Fibroblast of lung (primary cell): ENCODE measurements at regions not wholly inside any gene's neighbourhood (a gene's known extent, or its start where the extent isn't known, plus 50 kb on each side); places are given as distances from the start of the nearest gene placed in this dataset.
A peak's percentile ranks its signal among the peaks of the same experiment; 100 is the strongest.

Source experiments
- DNase-seq, 2 donors: peaks; one replicate each; pipeline versions ENCODE4 v3.0.0 to v3.0.0-alpha.2; 2010; ENCODE audit warnings: low read depth in 2 of 2
- H2AFZ ChIP-seq: 2 replicates; pipeline ENCODE4 v1.5.1; 2012; ENCODE audit warnings: low read length, control low read depth, inconsistent platforms
- H3K27ac ChIP-seq: 2 replicates; pipeline ENCODE4 v1.5.1; 2011; ENCODE audit warnings: low read length, control low read depth; ENCODE audit not compliant: insufficient read depth
- H3K27me3 ChIP-seq: 2 replicates; pipeline ENCODE4 v1.5.1; 2011; ENCODE audit warnings: mild to moderate bottlenecking, low read length; ENCODE audit not compliant: control insufficient read depth, insufficient read depth
- H3K36me3 ChIP-seq: 2 replicates; pipeline ENCODE4 v1.5.1; 2011; ENCODE audit warnings: low read length; ENCODE audit not compliant: control insufficient read depth, insufficient read depth
- H3K4me1 ChIP-seq: 2 replicates; pipeline ENCODE4 v1.5.1; 2011; ENCODE audit warnings: low read length; ENCODE audit not compliant: control insufficient read depth, insufficient read depth; ENCODE audit errors: extremely low read depth
- H3K4me2 ChIP-seq: 2 replicates; pipeline ENCODE4 v1.5.1; 2011; ENCODE audit warnings: low read length, control low read depth; ENCODE audit not compliant: insufficient read depth; ENCODE audit errors: extremely low read depth
- H3K4me3 ChIP-seq, 4 experiments: fragments of 200-600 bp in 1 of 4; sonication (generic) in 1 of 4; replicated peaks in 1 of 4; 2 replicates each; pipeline ENCODE4 v1.5.1; 2011 to 2016; ENCODE audit warnings: low read length in 4 of 4, low read depth in 3 of 4, mild to moderate bottlenecking in 3 of 4, control low read depth in 2 of 4, inconsistent platforms in 1 of 4, mixed read lengths in 1 of 4; ENCODE audit not compliant: insufficient read depth in 1 of 4; ENCODE audit errors: control extremely low read depth in 1 of 4
- H3K79me2 ChIP-seq: 2 replicates; pipeline ENCODE4 v1.5.1; 2012; ENCODE audit warnings: mild to moderate bottlenecking, low read length, inconsistent platforms; ENCODE audit not compliant: control insufficient read depth, insufficient read depth
- H3K9ac ChIP-seq: 2 replicates; pipeline ENCODE4 v1.5.1; 2011; ENCODE audit warnings: mild to moderate bottlenecking, low read length, control low read depth; ENCODE audit not compliant: insufficient read depth
- H3K9me3 ChIP-seq: 2 replicates; pipeline ENCODE4 v1.5.1; 2012; ENCODE audit warnings: low read depth, low read length; ENCODE audit not compliant: control insufficient read depth, insufficient read depth
- H4K20me1 ChIP-seq: 2 replicates; pipeline ENCODE4 v1.5.1; 2011; ENCODE audit warnings: low read length; ENCODE audit not compliant: control insufficient read depth, insufficient read depth; ENCODE audit errors: extremely low read depth
- EZH2 ChIP-seq: IDR thresholded peaks from 2 replicates; pipeline ENCODE4 v1.5.1; 2012; ENCODE audit warnings: low read length, control low read depth, mild to moderate bottlenecking; ENCODE audit errors: missing control alignments
- TF ChIP-seq, protein P1 (sequence below), 2 donors: IDR thresholded peaks in 1 of 2; conservative IDR thresholded peaks in 1 of 2; 1 replicate in 1 of 2; 2 replicates in 1 of 2; pipeline ENCODE4 v1.5.1; 2011 to 2012; ENCODE audit warnings: low read length in 2 of 2, control low read depth in 1 of 2, inconsistent platforms in 1 of 2, low read depth in 1 of 2, mild to moderate bottlenecking in 1 of 2

DNA sequence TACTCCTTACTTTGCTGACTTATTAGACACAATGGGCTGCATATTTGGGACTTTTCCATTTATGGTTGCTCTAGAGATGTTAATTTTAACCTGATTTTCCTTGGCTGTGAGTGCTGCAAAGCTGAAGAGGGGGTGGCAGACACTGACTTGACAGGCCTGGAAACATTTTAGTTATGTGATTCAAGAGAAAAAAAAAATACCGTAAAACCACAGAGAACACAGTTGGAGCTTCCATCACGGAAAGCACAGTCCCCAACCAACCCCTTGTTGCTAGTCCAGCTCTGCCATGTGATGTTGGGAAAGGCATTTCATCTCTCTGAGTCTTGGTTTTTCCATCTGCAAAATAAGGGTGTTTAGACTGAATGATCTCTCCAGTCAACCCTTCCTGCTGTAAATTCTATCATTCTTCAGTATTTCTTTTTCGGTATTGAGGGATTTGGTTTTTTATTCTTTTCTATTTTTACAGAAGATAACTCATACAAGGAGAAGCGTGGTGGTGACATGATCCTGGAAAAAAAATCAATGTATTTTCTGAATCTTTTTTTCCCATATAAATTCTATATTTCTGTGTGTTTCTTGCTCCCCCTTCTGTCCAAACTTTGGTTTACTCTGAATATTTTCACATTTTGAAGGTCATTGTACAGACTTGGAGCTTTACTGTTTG, 246.1 kb downstream of the REEP3 start:
- no peak overlapping the region for H3K9ac ChIP-seq
- peaks cover 4% of the 10 kb centered on the region for H3K4me1 ChIP-seq
- no peak overlapping the region for H3K4me3 ChIP-seq
- no peaks in the 10 kb centered on the region for H3K27me3 ChIP-seq
- H3K4me2 ChIP-seq, result no peak overlapping the region
- no peak overlapping the region for H3K27ac ChIP-seq
- no peak overlapping the region for H2AFZ ChIP-seq
- TF ChIP-seq, protein P1, sequence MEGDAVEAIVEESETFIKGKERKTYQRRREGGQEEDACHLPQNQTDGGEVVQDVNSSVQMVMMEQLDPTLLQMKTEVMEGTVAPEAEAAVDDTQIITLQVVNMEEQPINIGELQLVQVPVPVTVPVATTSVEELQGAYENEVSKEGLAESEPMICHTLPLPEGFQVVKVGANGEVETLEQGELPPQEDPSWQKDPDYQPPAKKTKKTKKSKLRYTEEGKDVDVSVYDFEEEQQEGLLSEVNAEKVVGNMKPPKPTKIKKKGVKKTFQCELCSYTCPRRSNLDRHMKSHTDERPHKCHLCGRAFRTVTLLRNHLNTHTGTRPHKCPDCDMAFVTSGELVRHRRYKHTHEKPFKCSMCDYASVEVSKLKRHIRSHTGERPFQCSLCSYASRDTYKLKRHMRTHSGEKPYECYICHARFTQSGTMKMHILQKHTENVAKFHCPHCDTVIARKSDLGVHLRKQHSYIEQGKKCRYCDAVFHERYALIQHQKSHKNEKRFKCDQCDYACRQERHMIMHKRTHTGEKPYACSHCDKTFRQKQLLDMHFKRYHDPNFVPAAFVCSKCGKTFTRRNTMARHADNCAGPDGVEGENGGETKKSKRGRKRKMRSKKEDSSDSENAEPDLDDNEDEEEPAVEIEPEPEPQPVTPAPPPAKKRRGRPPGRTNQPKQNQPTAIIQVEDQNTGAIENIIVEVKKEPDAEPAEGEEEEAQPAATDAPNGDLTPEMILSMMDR (conservative IDR thresholded peaks at IDR 0.05 in 1 of 2, IDR thresholded peaks at IDR 0.05 in 1 of 2; ENCODE audit: low read depth in 1 of 2, low read length in 2 of 2), result peak; percentile 14 to 49
- TF ChIP-seq EZH2, result no peak
- H4K20me1 ChIP-seq, result no peaks in the 10 kb centered on the region
- no peaks in the 10 kb centered on the region for H3K9me3 ChIP-seq
- DNase-seq, result peak; percentile 55 to 81
- H3K36me3 ChIP-seq, result no peaks in the 10 kb centered on the region
- H3K79me2 ChIP-seq, result no peaks in the 10 kb centered on the region

DNA sequence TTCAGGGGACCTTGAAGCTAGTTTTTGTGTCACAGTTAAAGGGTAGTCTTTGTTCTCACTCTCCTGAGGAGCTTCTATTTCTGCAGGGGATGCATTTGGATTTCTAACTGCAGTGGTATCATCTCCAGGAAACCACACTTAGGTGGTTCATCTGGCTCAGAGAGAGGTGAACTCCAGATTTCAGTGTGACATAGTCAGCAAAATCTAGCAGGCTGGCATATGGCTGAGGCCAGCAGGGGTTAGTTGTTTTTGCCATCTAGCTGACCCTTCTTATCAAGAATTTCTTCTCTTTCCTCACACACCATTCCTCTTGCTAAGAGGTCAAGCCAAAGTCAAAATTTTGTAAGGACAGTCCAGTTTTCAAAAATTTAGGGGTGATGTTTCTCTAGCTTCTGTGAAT, 248.2 kb downstream of the REEP3 start:
- Histone ChIP-seq H3K79me2 (no peaks in the 10 kb centered on the region), H3K4me3 (no peak overlapping the region), H4K20me1 (no peaks in the 10 kb centered on the region), H3K27me3 (no peaks in the 10 kb centered on the region), H3K4me2 (no peak overlapping the region), H3K36me3 (no peaks in the 10 kb centered on the region), H3K9me3 (no peaks in the 10 kb centered on the region), H3K9ac (no peak overlapping the region), H2AFZ (no peak overlapping the region), H3K27ac (no peak overlapping the region), H3K4me1 (peaks cover 4% of the 10 kb centered on the region)
- no peak for DNase-seq
- TF ChIP-seq EZH2, result no peak
- TF ChIP-seq, protein P1 (conservative IDR thresholded peaks at IDR 0.05 in 1 of 2, IDR thresholded peaks at IDR 0.05 in 1 of 2; ENCODE audit: low read depth in 1 of 2, low read length in 2 of 2), result no peak

DNA sequence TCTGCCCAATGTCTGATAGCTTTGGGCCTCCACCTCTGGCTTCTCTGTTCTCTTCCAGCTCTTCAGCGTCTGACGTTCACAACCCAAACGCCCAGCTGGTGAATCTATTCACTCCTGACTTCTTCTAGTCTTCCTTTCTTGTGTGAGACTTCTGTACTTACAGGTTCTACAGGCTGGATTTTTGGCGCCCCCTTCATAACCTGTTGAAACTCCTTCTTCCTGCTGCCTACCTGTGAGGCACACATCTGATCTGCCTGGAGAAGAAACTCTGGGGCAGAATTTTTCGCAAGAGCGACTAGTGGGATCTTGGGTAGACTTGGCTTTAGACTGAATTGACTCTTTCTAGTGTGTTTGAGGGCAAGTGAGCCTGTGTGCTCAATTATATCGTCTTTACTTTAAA, 249.3 kb downstream of the REEP3 start:
- no peaks in the 10 kb centered on the region for H4K20me1 ChIP-seq
- H3K4me2 ChIP-seq, result no peak overlapping the region
- H3K9ac ChIP-seq, result no peak overlapping the region
- H3K4me1 ChIP-seq, result peaks cover 4% of the 10 kb centered on the region
- H3K4me3 ChIP-seq, result no peak overlapping the region
- no peaks in the 10 kb centered on the region for H3K36me3 ChIP-seq
- no peaks in the 10 kb centered on the region for H3K9me3 ChIP-seq
- DNase-seq, result no peak
- H2AFZ ChIP-seq, result no peak overlapping the region
- no peak overlapping the region for H3K27ac ChIP-seq
- H3K79me2 ChIP-seq, result no peaks in the 10 kb centered on the region
- H3K27me3 ChIP-seq, result no peaks in the 10 kb centered on the region
- no peak for TF ChIP-seq EZH2
- TF ChIP-seq, protein P1 (conservative IDR thresholded peaks at IDR 0.05 in 1 of 2, IDR thresholded peaks at IDR 0.05 in 1 of 2; ENCODE audit: low read depth in 1 of 2, low read length in 2 of 2), result no peak
